ENCODE measurements at regions not wholly inside any gene's neighbourhood (a gene's known extent, or its start where the extent isn't known, plus 50 kb on each side); places are given as distances from the start of the nearest gene placed in this dataset.

DNA sequence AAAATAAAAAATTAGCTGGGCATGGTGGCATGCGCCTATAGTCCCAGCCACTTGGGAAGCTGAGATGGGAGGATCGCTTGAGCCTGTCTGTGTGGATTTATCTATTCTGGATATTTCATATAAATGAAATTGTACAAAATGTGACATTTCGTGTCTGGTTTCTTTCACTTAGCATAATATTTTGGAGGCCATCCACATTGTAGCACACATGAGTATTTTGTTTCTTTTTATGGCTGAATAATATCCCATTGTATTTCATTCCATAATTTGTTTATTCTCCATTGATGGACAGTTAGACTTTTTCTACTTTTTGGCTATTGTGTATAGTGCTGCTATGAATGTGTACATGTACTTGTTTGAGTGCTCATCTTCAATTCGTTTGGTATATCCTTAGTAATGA is 52.9 kb upstream of the DYNC1LI1 start:
- no peaks in the 10 kb centered on the region for H3K27me3 ChIP-seq (ENCODE audit: insufficient read depth, low read length)
- H2AFZ ChIP-seq (ENCODE audit: low read length): no peak overlapping the region
- no peaks in the 10 kb centered on the region for H3K4me1 ChIP-seq (ENCODE audit: insufficient read depth, low read length)
- H4K20me1 ChIP-seq (ENCODE audit: insufficient read depth, low read length): no peaks in the 10 kb centered on the region
- TF ChIP-seq CTCF (IDR thresholded peaks at IDR 0.05; ENCODE audit: extremely low read depth, low read depth, low read length): no peak
- no peaks in the 10 kb centered on the region for H3K79me2 ChIP-seq (ENCODE audit: insufficient read depth, low read length)
- no peaks in the 10 kb centered on the region for H3K9me3 ChIP-seq (ENCODE audit: low read depth, low read length)
- H3K4me2 ChIP-seq (ENCODE audit: insufficient read depth, low read length): no peak overlapping the region
- no peak for DNase-seq (ENCODE audit: insufficient read length, low spot score, missing footprints)
- no peaks in the 10 kb centered on the region for H3K36me3 ChIP-seq (ENCODE audit: insufficient read depth, low read length)
- no peak overlapping the region for H3K27ac ChIP-seq (ENCODE audit: low read depth, low read length)
- H3K4me3 ChIP-seq (ENCODE audit: insufficient read depth, low read length): no peak overlapping the region

DNA sequence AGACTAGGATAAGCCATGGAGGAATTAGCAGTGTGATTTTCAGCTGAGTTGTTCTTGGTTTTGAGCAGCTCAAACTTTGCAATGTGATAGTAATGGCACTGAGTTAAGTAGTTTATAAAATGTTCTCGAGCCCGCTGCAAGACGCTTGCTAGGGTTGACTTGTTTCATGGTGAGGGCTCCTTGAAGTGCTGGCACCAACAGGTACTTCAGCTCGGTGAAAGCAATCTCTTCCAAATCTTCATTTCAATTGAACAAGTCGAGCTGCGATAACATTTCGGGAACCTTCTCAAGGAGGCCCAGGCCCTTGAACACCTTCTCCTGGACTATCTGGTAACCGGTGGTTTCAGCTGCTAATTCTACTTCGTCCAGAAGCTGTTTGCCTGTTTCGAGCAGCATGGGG is 50.8 kb upstream of the DYNC1LI1 start:
- no peak for DNase-seq (ENCODE audit: insufficient read length, low spot score, missing footprints)
- Histone ChIP-seq H3K4me1 (ENCODE audit: insufficient read depth, low read length) (no peaks in the 10 kb centered on the region), H3K9me3 (ENCODE audit: low read depth, low read length) (no peaks in the 10 kb centered on the region), H3K79me2 (ENCODE audit: insufficient read depth, low read length) (no peaks in the 10 kb centered on the region), H2AFZ (ENCODE audit: low read length) (no peak overlapping the region), H4K20me1 (ENCODE audit: insufficient read depth, low read length) (no peaks in the 10 kb centered on the region), H3K36me3 (ENCODE audit: insufficient read depth, low read length) (no peaks in the 10 kb centered on the region), H3K27ac (ENCODE audit: low read depth, low read length) (no peak overlapping the region), H3K27me3 (ENCODE audit: insufficient read depth, low read length) (no peaks in the 10 kb centered on the region), H3K4me2 (ENCODE audit: insufficient read depth, low read length) (no peak overlapping the region), H3K4me3 (ENCODE audit: insufficient read depth, low read length) (no peak overlapping the region)
- TF ChIP-seq CTCF (IDR thresholded peaks at IDR 0.05; ENCODE audit: extremely low read depth, low read depth, low read length): no peak

- no peak overlapping the region for H3K4me3 ChIP-seq (ENCODE audit: insufficient read depth, low read length)
- no peaks in the 10 kb centered on the region for H3K27me3 ChIP-seq (ENCODE audit: insufficient read depth, low read length)
- no peaks in the 10 kb centered on the region for H4K20me1 ChIP-seq (ENCODE audit: insufficient read depth, low read length)
- no peak overlapping the region for H2AFZ ChIP-seq (ENCODE audit: low read length)
- no peak for TF ChIP-seq CTCF (IDR thresholded peaks at IDR 0.05; ENCODE audit: extremely low read depth, low read depth, low read length)
- no peaks in the 10 kb centered on the region for H3K4me1 ChIP-seq (ENCODE audit: insufficient read depth, low read length)
- no peaks in the 10 kb centered on the region for H3K9me3 ChIP-seq (ENCODE audit: low read depth, low read length)
- H3K4me2 ChIP-seq (ENCODE audit: insufficient read depth, low read length): no peak overlapping the region
- no peak overlapping the region for H3K27ac ChIP-seq (ENCODE audit: low read depth, low read length)
- no peaks in the 10 kb centered on the region for H3K79me2 ChIP-seq (ENCODE audit: insufficient read depth, low read length)
- H3K36me3 ChIP-seq (ENCODE audit: insufficient read depth, low read length): no peaks in the 10 kb centered on the region
- DNase-seq (ENCODE audit: insufficient read length, low spot score, missing footprints): no peak
Measured at GRCh38 chr3:32620611-32621310, 50.1 kb upstream of the DYNC1LI1 start.
